Pulmonary artery endothelial cell (primary cell): ENCODE measurements at regions not wholly inside any gene's neighbourhood (a gene's known extent, or its start where the extent isn't known, plus 50 kb on each side); places are given as distances from the start of the nearest gene placed in this dataset.

Source experiments
- DNase-seq: peaks from one replicate; pipeline ENCODE4 v3.0.0-alpha.2; 2011; ENCODE audit warnings: low read depth, low spot score

- no peak for DNase-seq
Observed at GRCh38 chr3:195005759-195006510, 265.0 kb downstream of the XXYLT1 start.

- no peak for DNase-seq
Observed at GRCh38 chr3:195007151-195007550, 263.8 kb downstream of the XXYLT1 start.

DNA sequence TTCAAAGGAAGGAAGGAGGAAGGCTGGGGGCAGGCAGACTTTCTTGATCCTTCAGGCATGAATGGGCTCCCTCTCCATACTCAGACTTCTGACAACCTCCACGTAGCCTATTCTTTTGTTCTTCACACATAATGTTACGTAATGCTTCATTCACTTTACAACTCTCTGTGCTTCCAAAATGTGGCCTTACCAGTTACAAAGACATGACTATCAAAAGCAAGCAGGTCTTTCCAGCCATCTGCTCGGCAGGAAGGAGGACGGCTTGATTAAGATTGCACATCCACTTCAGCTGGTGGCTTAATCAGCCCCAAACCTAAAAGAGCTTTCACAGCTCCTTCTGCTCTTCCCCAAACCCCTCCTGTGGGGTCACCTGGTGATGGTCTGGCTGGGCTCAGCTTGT is 263.2 kb downstream of the XXYLT1 start:
- no peak for DNase-seq

DNA sequence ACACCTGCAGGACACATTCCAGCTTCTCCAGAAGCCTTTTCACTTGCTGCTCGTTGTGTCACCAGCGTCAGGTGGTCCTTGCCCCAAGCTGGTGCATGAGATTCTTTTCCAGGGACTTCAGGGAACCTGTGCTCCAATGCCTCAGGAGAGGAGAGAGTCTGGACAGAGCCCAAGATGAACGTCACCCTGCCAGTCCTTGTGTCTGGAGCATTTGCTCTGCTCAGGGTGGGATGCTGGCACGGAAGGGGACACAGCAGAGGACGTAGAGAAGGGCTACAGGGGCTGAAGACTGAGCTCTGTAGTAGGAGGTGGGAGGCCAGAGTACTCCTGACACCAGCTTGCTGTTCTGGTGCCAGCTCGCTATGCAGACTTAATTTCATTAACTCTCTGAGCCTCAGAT is 262.1 kb downstream of the XXYLT1 start:
- DNase-seq: no peak

- DNase-seq: no peak
Observed at GRCh38 chr3:195009616-195010015, 261.3 kb downstream of the XXYLT1 start.

- DNase-seq: no peak
Observed at GRCh38 chr3:195010551-195011100, 260.3 kb downstream of the XXYLT1 start.

DNA sequence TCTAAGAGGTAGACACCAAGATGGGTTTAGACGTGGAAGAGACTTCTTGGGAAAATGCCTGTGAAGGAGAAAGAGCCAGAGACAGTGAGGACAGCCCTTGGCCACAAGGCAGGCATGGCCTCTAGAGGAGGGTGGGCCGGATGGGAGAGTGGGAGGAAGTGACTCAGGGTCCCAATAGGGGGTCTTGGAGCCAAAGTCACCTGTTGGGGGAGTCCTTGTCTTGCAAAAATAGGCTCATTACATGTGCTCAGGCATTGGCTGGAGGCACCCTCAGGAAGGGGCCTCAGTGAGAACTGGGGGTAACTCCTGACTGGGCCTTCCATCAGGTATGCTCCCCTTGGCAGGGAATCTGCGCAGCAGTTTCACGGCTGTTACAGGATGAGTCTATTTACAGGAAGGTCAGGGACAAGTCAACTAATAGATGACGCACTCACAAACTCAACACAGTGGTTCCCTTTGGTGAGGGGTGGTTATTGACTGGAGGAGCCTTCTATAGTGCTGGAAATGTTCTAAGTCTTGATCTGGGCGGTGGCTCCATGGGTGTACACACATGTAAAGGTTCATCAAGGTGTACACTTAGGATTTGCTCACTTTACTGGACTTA is 259.6 kb downstream of the XXYLT1 start:
- DNase-seq: no peak

DNA sequence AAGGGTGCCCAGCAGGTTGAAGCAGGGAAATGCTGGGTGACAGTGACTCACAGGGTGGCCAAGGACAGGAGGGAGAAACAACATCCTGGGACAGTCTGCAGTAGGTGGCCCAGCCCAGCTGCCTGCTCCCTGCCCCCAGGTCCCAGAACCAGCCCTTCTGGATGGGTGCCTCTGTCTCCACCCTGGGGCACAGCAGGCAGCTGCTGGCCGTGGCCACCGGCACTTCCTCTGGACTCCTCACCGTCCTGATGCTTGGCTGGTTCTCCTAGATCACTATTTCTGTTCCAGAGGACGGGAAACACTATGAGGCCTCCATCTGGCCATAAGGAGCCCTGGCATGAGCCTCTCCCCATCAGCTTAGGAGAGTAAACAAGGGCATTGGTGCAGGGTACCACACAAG is 258.9 kb downstream of the XXYLT1 start:
- no peak for DNase-seq

DNA sequence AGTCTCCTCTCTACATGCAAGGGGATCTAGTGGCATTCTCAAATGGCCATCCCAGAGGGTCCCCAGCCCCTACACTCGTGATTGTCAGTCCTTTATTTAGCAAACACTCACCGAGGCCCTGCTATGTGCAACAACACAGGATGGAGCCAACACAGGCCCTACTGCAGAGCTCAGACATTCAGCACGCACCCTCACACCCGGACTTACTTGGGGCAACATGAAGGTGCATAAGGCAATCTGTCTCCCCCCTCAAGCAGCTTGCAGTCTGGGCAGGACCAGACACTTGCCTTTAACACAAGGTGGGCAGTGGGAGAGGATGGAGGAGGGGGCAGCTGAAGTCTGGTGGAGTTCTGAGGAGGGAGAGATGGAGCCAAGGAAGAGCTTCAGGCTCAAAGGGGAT is 258.4 kb downstream of the XXYLT1 start:
- no peak for DNase-seq

DNA sequence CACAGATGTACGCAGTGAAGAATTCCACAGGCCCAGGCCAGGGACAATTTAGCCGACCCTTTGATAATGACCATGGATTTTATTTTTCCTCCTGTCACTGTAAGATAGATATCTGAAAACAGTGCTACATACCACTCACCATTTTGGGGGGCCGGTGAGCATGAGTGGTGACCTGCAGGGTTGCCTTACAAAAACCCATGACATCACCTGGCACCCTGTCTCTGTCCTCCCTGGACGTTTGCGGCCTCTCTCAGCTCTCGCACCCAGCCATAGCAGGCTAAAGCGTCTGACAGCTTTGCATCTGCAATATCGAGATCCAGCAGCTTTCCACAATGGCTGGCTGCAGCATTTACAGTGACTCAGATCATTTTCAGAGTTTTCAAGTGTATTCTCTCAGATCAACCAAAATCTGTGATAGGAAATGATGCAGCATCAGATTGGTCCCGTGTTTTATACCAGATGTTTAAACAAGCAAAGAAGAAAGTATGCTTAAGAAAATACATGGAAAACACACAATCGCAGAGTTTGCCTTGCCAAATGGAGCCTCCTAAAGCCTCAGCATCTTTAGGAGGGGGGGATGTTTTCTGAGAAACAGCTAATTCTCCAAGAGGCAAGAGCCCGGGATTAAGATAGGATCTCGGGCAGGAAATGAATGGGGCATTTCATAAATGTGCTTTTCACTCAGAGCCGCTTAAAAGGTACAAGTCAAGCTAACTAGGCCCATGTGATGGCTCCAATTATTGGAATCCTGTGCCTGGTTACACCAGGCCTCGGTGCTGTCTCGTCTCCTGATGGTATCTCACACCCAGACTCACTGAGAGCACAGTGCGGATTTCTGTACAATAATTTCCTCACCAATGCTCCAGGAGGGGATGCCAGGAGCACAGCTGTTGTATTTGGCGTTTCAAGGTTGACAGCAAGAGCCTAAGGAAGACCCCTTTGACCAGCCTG is 257.3 kb downstream of the XXYLT1 start:
- no peak for DNase-seq

- DNase-seq: peak; percentile 60
Observed at GRCh38 chr3:195015021-195015420, 255.9 kb downstream of the XXYLT1 start.

GRCh38 chr3:195017151-195017550 is 253.8 kb downstream of the XXYLT1 start:
- no peak for DNase-seq
